ENCODE measurements at regions not wholly inside any gene's neighbourhood (a gene's known extent, or its start where the extent isn't known, plus 50 kb on each side); places are given as distances from the start of the nearest gene placed in this dataset.
"Not testable (repeated sequence)": the region's sequence is repeated elsewhere in the genome, so short reads cannot be mapped to it uniquely, and the experiment has no call there.

DNA sequence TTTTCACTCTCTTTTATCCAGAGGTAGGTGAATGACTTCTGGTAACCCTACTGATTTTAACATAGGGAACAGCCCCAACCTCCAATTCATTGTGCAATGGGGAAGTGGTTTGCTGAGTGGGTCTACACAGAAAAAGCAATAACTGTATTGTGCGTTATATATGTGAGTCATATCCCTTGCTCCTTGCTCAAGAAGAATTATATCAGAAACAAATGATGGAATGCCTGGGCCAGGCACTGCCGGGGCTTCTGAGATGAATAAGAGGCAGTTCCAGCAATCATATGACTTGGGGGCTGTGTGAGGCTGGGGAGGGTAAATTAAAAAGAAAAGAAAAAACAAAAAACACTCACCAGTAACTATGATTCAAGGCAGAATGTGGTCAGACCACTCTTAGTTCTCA, 79.2 kb upstream of the ABCA1 start:
- DNase-seq (ENCODE audit: extremely low spot score): no peak
- CTCF ChIA-PET: interaction anchor here (1.0 kb wide), 1 partner anchor 10 kb away, joined by 4 read pairs; no protein-coding TSS in a partner anchor
- POLR2A ChIA-PET: no interaction called here
- TF ChIP-seq, protein P1, sequence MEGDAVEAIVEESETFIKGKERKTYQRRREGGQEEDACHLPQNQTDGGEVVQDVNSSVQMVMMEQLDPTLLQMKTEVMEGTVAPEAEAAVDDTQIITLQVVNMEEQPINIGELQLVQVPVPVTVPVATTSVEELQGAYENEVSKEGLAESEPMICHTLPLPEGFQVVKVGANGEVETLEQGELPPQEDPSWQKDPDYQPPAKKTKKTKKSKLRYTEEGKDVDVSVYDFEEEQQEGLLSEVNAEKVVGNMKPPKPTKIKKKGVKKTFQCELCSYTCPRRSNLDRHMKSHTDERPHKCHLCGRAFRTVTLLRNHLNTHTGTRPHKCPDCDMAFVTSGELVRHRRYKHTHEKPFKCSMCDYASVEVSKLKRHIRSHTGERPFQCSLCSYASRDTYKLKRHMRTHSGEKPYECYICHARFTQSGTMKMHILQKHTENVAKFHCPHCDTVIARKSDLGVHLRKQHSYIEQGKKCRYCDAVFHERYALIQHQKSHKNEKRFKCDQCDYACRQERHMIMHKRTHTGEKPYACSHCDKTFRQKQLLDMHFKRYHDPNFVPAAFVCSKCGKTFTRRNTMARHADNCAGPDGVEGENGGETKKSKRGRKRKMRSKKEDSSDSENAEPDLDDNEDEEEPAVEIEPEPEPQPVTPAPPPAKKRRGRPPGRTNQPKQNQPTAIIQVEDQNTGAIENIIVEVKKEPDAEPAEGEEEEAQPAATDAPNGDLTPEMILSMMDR (IDR thresholded peaks at IDR 0.05; ENCODE audit: control extremely low read depth, extremely low read depth, low read depth, missing control alignments): no peak

DNA sequence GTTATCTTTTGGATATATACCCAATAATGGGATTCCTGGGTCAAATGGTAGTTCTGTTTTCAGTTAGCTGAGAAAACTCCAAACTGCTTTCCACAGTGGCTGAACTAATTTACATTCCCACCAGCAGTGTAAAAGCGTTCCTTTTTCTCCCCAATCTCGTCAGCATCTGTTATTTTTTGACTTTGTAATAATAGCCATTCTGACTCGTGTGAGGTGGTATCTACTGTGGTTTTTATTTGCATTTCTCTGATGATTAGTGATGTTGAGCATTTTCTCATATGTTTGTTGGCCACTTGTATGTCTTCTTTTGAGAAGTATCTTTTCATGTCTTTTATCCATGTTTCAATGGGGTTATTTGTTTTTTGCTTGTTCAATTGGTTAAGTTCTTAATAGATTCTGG, 82.1 kb upstream of the ABCA1 start:
- POLR2A ChIA-PET; DNase-seq (ENCODE audit: extremely low spot score); CTCF ChIA-PET: not testable (repeated sequence)

DNA sequence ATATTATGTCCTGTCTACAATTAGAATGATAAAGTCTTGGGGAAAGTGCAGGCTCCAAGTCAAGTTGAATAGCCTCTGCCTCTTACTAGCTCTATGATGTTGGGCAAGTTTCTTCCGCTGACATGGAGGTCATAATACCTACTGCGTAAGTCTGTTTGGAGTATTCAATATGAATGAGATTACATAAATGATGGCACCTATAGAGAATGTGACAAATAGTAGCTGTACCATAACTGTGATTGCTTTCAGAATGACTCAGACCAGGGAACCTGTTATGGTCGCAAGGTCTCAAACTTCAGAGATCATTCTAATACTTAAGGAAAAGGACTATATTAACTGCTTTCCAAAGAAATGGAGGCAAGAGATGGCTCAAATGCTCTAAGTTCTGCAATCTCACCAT, 94.0 kb upstream of the ABCA1 start:
- TF ChIP-seq, protein P1 (IDR thresholded peaks at IDR 0.05; ENCODE audit: control extremely low read depth, extremely low read depth, low read depth, missing control alignments): no peak
- ChIA-PET POLR2A (no interaction called here), CTCF (no interaction called here)
- no peak for DNase-seq (ENCODE audit: extremely low spot score)

DNA sequence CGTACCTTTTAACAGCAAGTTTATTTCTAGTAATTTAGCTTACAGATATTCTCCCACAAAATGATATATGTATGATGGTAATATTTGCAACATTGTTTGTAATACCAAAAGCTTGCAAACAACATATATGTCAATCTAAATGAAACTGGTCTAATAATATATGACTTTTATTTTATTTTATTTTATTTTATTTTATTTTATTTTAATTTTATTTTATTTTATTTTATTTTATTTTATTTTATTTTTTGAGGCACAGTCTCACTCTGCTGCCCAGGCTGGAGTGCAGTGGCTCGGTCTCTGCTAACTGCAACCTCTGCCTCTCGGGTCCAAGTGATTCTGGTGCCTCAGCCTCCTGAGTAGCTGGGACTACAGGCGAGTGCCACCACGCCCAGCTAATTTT, 94.6 kb upstream of the ABCA1 start:
- POLR2A ChIA-PET; DNase-seq (ENCODE audit: extremely low spot score); CTCF ChIA-PET: not testable (repeated sequence)

DNA sequence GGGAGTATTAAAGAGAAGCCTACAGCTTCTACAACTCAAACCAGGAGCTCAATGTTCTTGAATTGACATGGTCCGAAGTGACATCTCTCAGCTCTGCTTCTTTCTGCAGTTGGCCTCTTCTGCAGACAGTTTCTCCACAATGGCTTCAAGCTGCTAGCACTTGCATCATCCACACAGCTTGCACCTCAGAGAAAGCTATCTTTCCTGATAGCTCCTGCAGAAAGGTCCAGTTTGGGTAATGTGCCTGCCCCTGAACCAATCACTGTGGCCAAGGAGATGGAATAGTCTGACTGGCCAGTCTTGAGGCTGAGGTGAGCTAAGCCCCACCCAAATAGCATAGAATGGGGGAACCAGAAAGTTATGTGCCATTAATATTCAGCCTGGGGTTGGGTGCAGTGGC, 95.8 kb upstream of the ABCA1 start:
- DNase-seq (ENCODE audit: extremely low spot score): no peak
- ChIA-PET CTCF (no interaction called here), POLR2A (no interaction called here)
- TF ChIP-seq, protein P1 (IDR thresholded peaks at IDR 0.05; ENCODE audit: control extremely low read depth, extremely low read depth, low read depth, missing control alignments): no peak

DNA sequence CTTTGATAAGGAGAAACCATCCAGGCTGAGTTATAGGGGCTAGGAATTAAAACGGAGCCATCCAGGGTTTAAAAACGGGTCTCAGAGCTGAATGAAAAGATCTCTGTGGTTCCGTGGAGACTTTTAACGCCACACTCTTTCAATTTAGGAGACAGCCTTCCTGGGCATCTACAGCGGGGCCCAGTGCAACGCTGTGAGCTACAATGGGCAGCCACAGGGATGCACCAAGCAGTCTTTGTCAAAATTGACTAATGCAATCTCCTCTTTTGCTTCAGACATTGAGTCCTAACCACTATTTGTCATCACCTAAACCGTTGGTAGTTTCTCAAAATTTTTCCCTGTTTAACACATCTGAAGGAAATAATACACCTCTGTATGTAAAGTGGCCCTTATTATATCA, 96.6 kb upstream of the ABCA1 start:
- ChIA-PET CTCF (no interaction called here), POLR2A (no interaction called here)
- TF ChIP-seq, protein P1 (IDR thresholded peaks at IDR 0.05; ENCODE audit: control extremely low read depth, extremely low read depth, low read depth, missing control alignments): no peak
- DNase-seq (ENCODE audit: extremely low spot score): no peak

DNA sequence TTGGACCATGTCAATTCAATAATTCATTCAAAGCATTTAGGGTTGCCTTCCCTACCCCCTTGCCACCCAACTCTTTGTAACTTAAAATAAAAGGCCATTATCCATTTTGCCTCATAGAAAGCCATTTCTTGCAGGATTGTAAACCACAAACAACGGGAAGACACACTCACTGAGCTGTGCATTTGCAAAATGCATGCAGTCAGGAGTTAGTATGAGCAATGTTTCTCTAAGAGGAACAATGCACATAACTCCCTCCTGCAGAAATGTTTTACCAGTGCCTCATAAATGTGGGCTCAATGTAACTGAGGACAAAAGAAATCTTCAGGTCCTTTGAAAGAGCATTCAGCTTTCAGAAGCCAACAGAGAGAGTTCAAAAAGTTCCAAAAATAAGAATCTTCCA, 98.5 kb upstream of the ABCA1 start:
- POLR2A ChIA-PET: no interaction called here

DNA sequence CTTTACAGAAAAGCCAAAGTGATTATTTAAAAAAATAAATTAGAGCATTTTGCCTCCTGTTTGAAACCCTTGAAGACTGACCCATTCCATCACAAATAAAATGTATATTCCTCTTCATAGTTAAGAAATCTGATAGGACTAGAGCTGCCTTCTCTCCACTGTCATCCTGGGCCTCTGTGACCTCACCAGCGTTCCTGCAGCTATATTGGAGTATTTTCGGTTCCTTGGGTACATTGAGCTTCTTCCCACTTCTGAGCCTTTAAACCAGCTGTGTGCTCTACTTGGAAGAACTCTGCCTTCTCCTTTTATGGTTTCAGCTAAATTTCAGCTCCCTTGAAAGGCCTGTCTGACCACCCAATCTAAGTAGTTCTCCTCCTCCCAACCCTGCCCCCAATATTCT, 99.1 kb upstream of the ABCA1 start:
- POLR2A ChIA-PET: no interaction called here
- TF ChIP-seq, protein P1 (IDR thresholded peaks at IDR 0.05; ENCODE audit: control extremely low read depth, extremely low read depth, low read depth, missing control alignments): no peak
- CTCF ChIA-PET: interaction anchor here (1.2 to 1.6 kb wide), 2 partner anchors 17 to 166 kb away, joined by 3 read pairs; no protein-coding TSS in a partner anchor
- DNase-seq (ENCODE audit: extremely low spot score): no peak

More for the DNA sequence above, 98.5 kb upstream of the ABCA1 start:
- no peak for DNase-seq (ENCODE audit: extremely low spot score)
- CTCF ChIA-PET: interaction anchor here (1.6 kb wide), 1 partner anchor 17 kb away, joined by 3 read pairs; no protein-coding TSS in a partner anchor
- TF ChIP-seq, protein P1 (IDR thresholded peaks at IDR 0.05; ENCODE audit: control extremely low read depth, extremely low read depth, low read depth, missing control alignments): no peak

All from GM10248 (cell line).